ENCODE measurements at regions not wholly inside any gene's neighbourhood (a gene's known extent, or its start where the extent isn't known, plus 50 kb on each side); places are given as distances from the start of the nearest gene placed in this dataset.

DNA sequence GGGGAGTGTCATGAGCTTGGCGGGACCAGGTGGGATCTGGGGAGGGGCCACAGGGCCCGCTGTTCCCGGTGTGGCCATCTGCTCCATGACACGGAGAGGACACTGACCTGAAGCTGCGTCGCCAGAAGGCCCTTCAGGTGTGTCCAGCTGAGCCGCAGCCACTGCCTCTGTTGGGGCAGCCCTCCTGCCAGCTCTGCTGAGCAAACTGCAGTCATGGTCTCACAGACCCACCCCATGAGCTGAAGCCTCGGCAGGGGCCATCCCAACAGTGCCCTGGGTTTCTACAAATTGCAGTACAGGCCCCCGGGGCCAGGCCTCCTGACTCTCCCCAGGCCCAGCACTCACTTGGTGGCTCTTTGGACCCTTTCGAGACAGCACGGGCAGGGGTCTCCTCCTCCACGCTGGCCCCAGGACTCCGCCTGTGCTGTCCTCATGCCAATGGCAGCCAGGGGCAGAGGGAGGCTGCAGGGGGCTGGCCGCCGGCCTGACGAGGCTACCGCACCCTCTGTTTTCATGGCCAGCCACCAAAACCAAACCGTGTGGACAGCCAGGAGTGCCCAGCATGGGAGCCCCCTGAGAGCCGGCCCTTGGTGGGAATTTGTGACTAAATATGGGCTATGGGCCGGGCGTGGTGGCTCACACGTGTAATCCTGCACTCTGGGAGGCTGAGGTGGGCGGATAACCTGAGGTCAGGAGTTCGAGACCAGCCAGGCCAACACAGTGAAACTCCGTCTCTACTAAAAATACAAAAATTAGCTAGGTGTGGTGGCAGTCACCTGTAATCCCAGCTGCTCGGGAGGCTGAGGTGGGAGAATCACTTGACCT lies 175.2 kb upstream of the SALL3 start:
- no peaks in the 10 kb centered on the region for H3K4me1 ChIP-seq (ENCODE audit: low read depth, poor library complexity, severe bottlenecking)
- H3K36me3 ChIP-seq (ENCODE audit: insufficient read depth): no peaks in the 10 kb centered on the region
- TF ChIP-seq, protein P1, sequence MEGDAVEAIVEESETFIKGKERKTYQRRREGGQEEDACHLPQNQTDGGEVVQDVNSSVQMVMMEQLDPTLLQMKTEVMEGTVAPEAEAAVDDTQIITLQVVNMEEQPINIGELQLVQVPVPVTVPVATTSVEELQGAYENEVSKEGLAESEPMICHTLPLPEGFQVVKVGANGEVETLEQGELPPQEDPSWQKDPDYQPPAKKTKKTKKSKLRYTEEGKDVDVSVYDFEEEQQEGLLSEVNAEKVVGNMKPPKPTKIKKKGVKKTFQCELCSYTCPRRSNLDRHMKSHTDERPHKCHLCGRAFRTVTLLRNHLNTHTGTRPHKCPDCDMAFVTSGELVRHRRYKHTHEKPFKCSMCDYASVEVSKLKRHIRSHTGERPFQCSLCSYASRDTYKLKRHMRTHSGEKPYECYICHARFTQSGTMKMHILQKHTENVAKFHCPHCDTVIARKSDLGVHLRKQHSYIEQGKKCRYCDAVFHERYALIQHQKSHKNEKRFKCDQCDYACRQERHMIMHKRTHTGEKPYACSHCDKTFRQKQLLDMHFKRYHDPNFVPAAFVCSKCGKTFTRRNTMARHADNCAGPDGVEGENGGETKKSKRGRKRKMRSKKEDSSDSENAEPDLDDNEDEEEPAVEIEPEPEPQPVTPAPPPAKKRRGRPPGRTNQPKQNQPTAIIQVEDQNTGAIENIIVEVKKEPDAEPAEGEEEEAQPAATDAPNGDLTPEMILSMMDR (conservative IDR thresholded peaks at IDR 0.05; ENCODE audit: low read depth, low read length): no peak
- no peak overlapping the region for H2AFZ ChIP-seq (ENCODE audit: low read depth)
- no peak overlapping the region for H3K9ac ChIP-seq
- H3K4me3 ChIP-seq (IDR thresholded peaks at IDR 0.05; ENCODE audit: insufficient read depth, low read depth, low read length): no peak overlapping the region
- no peaks in the 10 kb centered on the region for H3K79me2 ChIP-seq (ENCODE audit: insufficient read depth, low read depth)
- no peaks in the 10 kb centered on the region for H3K27me3 ChIP-seq (ENCODE audit: insufficient read depth, low read depth)
- H3K27ac ChIP-seq: no peak overlapping the region
- no peaks in the 10 kb centered on the region for H4K20me1 ChIP-seq (ENCODE audit: insufficient read depth)
- H3K4me2 ChIP-seq: no peak overlapping the region

DNA sequence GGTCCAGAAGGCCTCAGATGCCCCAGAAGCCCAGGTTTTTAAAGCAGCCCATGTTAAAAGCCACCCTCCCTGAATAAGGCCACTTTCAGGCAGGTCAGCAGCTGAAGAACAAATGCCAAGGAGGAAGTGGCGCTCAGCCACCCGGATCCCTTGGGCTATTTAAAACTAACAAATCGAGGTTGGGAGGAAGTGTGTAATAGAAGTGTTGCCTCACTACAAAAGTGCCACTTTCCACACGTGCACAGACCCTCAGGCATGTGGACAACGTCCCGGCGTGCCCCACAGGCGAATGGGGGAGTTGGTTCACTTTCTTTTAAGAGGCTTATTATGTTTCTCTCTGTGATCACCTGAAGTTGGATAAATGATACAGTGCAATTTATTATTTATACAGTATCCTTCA lies 173.8 kb upstream of the SALL3 start:
- H3K27me3 ChIP-seq (ENCODE audit: insufficient read depth, low read depth): no peaks in the 10 kb centered on the region
- H3K4me1 ChIP-seq (ENCODE audit: low read depth, poor library complexity, severe bottlenecking): no peaks in the 10 kb centered on the region
- no peak overlapping the region for H3K4me3 ChIP-seq (IDR thresholded peaks at IDR 0.05; ENCODE audit: insufficient read depth, low read depth, low read length)
- no peaks in the 10 kb centered on the region for H3K79me2 ChIP-seq (ENCODE audit: insufficient read depth, low read depth)
- no peak overlapping the region for H3K27ac ChIP-seq
- no peak overlapping the region for H3K9ac ChIP-seq
- TF ChIP-seq, protein P1 (conservative IDR thresholded peaks at IDR 0.05; ENCODE audit: low read depth, low read length): no peak
- no peaks in the 10 kb centered on the region for H3K36me3 ChIP-seq (ENCODE audit: insufficient read depth)
- H4K20me1 ChIP-seq (ENCODE audit: insufficient read depth): no peaks in the 10 kb centered on the region
- no peak overlapping the region for H2AFZ ChIP-seq (ENCODE audit: low read depth)
- H3K4me2 ChIP-seq: no peak overlapping the region

DNA sequence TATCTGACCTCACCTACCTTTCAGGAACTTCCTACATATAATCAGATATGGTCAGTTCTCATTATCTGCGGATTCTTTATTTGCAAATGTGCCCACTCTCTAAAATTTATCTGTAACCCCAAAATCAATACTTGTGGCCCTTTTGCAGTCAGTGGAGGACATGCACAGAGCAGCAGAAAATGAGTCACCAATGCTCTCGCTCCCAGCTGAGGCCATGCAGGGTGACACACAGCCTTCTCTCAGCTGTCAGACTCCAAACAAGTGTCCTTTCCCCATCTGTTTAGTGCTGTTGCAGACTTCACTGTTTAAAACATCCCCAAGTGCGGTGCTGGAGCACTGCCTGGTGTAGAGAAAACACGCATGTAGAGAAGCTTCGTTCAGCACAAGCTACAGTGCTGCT lies 171.9 kb upstream of the SALL3 start:
- no peaks in the 10 kb centered on the region for H3K27me3 ChIP-seq (ENCODE audit: insufficient read depth, low read depth)
- H3K4me1 ChIP-seq (ENCODE audit: low read depth, poor library complexity, severe bottlenecking): no peaks in the 10 kb centered on the region
- H3K79me2 ChIP-seq (ENCODE audit: insufficient read depth, low read depth): no peaks in the 10 kb centered on the region
- H3K27ac ChIP-seq: no peak overlapping the region
- no peak overlapping the region for H3K4me2 ChIP-seq
- TF ChIP-seq, protein P1 (conservative IDR thresholded peaks at IDR 0.05; ENCODE audit: low read depth, low read length): no peak
- H3K9ac ChIP-seq: no peak overlapping the region
- H4K20me1 ChIP-seq (ENCODE audit: insufficient read depth): no peaks in the 10 kb centered on the region
- H2AFZ ChIP-seq (ENCODE audit: low read depth): no peak overlapping the region
- H3K4me3 ChIP-seq (IDR thresholded peaks at IDR 0.05; ENCODE audit: insufficient read depth, low read depth, low read length): no peak overlapping the region
- no peaks in the 10 kb centered on the region for H3K36me3 ChIP-seq (ENCODE audit: insufficient read depth)

DNA sequence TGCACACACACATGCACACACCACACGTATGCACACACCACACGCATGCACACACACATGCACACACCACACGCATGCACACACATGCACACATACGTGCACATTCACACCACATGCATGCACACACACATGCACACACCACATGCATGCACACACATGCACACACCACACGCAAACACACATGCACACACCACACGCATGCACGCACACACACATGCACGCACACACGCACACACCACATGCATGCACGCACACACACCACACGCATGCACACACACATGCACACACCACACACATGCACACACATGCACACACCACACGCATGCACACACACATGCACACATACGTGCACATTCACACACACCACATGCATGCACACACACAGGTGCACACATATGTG lies 169.8 kb upstream of the SALL3 start:
- Histone ChIP-seq H4K20me1 (ENCODE audit: insufficient read depth) (no peaks in the 10 kb centered on the region), H3K27me3 (ENCODE audit: insufficient read depth, low read depth) (no peaks in the 10 kb centered on the region), H3K4me2 (no peak overlapping the region), H3K79me2 (ENCODE audit: insufficient read depth, low read depth) (no peaks in the 10 kb centered on the region), H3K36me3 (ENCODE audit: insufficient read depth) (no peaks in the 10 kb centered on the region), H3K27ac (no peak overlapping the region), H3K4me1 (ENCODE audit: low read depth, poor library complexity, severe bottlenecking) (no peaks in the 10 kb centered on the region), H3K4me3 (IDR thresholded peaks at IDR 0.05; ENCODE audit: insufficient read depth, low read depth, low read length) (no peak overlapping the region), H3K9ac (no peak overlapping the region), H2AFZ (ENCODE audit: low read depth) (no peak overlapping the region)
- TF ChIP-seq, protein P1 (conservative IDR thresholded peaks at IDR 0.05; ENCODE audit: low read depth, low read length): no peak

Data from KMS-11 (cell line).